GM10248 (cell line): ENCODE measurements at regions not wholly inside any gene's neighbourhood (a gene's known extent, or its start where the extent isn't known, plus 50 kb on each side); places are given as distances from the start of the nearest gene placed in this dataset.
A peak's percentile ranks its signal among the peaks of the same experiment; 100 is the strongest.

Experiments
- CTCF ChIA-PET: fragments of 300-600 bp; sonication (Branson Sonifier 250); formaldehyde crosslinking; extraction: SDS; loops from one replicate; lab custom pipeline; 2021; ENCODE audit warnings: antibody characterized with exemption; lab: Yijun Ruan, JAX
- POLR2A ChIA-PET: fragments of 350-650 bp; sonication (Branson Sonifier 250); formaldehyde crosslinking; extraction: SDS; loops from one replicate; lab custom pipeline; 2020; ENCODE audit warnings: antibody characterized with exemption; lab: Yijun Ruan, JAX
- DNase-seq: peaks from one replicate; pipeline ENCODE4 v3.0.0; 2012; ENCODE audit errors: extremely low spot score
- CTCF ChIP-seq: IDR thresholded peaks from 2 replicates; pipeline ENCODE4 v1.5.1; 2012; ENCODE audit warnings: mild to moderate bottlenecking, low read depth; ENCODE audit errors: extremely low read depth, missing control alignments, control extremely low read depth

- TF ChIP-seq CTCF: no peak
- ChIA-PET POLR2A (no interaction called here), CTCF (no interaction called here)
- no peak for DNase-seq
These were observed 157.1 kb upstream of the FGF10 start for GRCh38 chr5:44546286-44546685.

GRCh38 chr5:44543511-44543910 is 154.3 kb upstream of the FGF10 start:
- POLR2A ChIA-PET: no interaction called here
- no peak for DNase-seq
- CTCF ChIA-PET: interaction anchor here (0.8 to 1.5 kb wide), 2 partner anchors 27 to 230 kb away, joined by 3 read pairs; no protein-coding TSS in a partner anchor
- no peak for TF ChIP-seq CTCF

- DNase-seq: no peak
- ChIA-PET POLR2A (no interaction called here), CTCF (interaction anchor here (0.6 kb wide), 1 partner anchor 12 kb away, joined by 3 read pairs; no protein-coding TSS in a partner anchor)
- TF ChIP-seq CTCF: no peak
These were observed 153.2 kb upstream of the FGF10 start for GRCh38 chr5:44542470-44542869.

- no peak for TF ChIP-seq CTCF
- POLR2A ChIA-PET: no interaction called here
These were observed 150.3 kb upstream of the FGF10 start for GRCh38 chr5:44539602-44539919.

GRCh38 chr5:44538797-44539601 is 149.8 kb upstream of the FGF10 start:
- CTCF ChIA-PET: interaction anchor here (2.0 kb wide), 1 partner anchor 13 kb away, joined by 5 read pairs; no protein-coding TSS in a partner anchor
- no peak for DNase-seq
- POLR2A ChIA-PET: no interaction called here
- TF ChIP-seq CTCF: no peak

More at GRCh38 chr5:44539602-44539919, 150.3 kb upstream of the FGF10 start:
- DNase-seq: no peak
- CTCF ChIA-PET: interaction anchor here (2.0 kb wide), 1 partner anchor 12 kb away, joined by 5 read pairs; no protein-coding TSS in a partner anchor

- POLR2A ChIA-PET: no interaction called here
- CTCF ChIA-PET: interaction anchor here (1.3 to 2.2 kb wide), 3 partner anchors 67 to 237 kb away, joined by 3 to 8 read pairs (median 6); no protein-coding TSS in a partner anchor
- peak; percentile 22 for DNase-seq
- peak; percentile 63 for TF ChIP-seq CTCF
These were observed 147.5 kb upstream of the FGF10 start for GRCh38 chr5:44536650-44537260.
